ENCODE measurements at regions not wholly inside any gene's neighbourhood (a gene's known extent, or its start where the extent isn't known, plus 50 kb on each side); places are given as distances from the start of the nearest gene placed in this dataset.
"Not testable (repeated sequence)": the region's sequence is repeated elsewhere in the genome, so short reads cannot be mapped to it uniquely, and the experiment has no call there.

DNA sequence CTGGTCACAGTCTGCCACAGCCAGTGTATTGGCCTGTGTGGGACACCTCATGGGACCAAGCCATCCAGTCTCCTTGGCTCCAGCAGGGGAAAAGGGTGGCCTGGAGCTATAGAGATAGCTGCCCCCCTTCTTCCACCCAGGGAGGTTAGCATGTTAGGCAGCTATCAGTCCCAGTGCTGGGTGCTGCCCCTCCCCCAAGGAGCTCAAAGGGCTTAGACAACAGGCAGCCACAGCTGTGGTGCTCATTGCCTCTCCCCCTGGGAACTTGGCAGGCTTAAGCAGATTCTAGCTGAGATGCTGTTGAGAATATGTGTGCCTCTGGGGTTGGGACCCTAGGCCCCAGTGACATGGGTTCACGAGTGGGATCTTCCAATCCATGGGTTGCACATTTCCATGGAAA, 226.0 kb upstream of the PTGER4 start:
- DNase-seq = no peak

DNA sequence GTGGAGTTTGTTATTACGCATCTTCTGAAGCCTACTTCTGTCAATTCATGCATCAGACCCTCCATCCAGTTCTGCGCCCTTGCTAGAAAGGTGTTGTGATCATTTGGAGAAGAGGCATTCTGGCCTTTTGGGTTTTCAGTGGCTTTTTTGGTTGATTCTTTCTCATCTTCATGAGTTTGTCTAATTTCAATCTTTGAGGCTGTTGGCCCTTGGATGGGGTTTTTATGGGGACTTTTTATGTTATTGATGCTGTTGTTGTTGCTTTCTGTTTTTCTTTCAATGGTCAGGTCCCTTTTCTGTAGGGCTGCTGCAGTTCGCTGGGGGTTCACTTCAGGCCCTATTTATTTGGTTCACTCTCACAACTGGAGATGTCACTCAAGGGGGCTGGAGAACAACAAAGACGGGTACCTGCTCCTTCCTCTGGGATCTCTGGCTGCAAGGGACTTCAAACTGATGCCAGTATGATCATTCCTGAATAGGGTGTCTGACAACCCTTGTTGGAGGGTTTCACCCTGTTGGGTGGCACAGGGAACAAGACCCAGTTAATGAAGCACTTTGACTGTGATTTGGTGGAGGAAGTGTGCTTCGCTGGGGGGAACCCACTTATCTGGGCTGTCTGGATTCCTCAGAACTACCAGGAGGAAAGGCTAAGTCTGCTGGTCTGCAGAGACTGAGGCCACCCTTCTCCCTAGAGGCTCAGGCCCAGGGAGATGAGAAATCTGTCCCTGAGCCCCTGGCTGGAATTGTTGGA, 226.7 kb upstream of the PTGER4 start:
- DNase-seq = no peak

- no peak for DNase-seq
Measured at GRCh38 chr5:40447438-40447837, 232.3 kb upstream of the PTGER4 start.

- DNase-seq = no peak
Measured at GRCh38 chr5:40446910-40447309, 232.8 kb upstream of the PTGER4 start.

GRCh38 chr5:40442346-40442745, 237.4 kb upstream of the PTGER4 start:
- no peak for DNase-seq

DNA sequence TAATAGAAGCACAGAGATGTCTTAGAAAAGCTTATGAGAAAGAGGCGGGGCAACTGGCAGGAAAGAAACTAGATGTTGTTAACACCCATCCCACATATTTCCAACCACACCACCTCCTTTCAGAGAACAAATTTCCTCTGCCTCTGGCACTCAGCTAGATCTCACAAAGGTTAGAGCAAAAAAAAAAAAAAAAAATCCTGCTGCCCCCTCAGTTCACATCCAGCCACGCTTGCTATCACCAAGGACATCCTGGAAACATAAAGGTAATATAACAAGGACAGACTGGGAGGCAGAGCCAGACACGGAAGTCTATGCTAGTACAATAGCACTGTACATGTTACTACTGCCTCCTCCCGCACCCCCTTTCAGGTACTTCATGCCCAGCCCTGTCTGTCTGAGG, 238.0 kb upstream of the PTGER4 start:
- DNase-seq = no peak

DNA sequence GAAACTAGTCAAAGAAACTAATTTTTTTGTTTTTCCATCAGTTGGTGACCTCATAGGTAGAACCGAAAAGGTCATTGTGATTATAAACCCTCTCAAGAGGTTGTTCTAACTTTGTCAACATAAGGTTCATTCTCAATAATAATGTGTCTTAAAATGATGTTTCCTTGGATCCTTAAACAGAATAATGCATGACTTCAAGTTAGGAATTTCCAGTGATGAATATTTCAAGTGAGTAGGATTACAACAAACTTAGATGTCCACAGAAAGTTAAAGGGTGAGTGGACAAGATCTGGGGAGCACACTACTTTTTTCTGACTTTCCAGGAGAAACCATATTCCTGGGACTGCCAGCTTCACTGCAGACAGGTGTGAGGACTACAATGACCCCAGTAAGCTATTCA, 239.0 kb upstream of the PTGER4 start:
- no peak for DNase-seq

GRCh38 chr5:40439103-40439502, 240.6 kb upstream of the PTGER4 start:
- DNase-seq = not testable (repeated sequence)

GRCh38 chr5:40438646-40439045, 241.1 kb upstream of the PTGER4 start:
- not testable (repeated sequence) for DNase-seq

DNA sequence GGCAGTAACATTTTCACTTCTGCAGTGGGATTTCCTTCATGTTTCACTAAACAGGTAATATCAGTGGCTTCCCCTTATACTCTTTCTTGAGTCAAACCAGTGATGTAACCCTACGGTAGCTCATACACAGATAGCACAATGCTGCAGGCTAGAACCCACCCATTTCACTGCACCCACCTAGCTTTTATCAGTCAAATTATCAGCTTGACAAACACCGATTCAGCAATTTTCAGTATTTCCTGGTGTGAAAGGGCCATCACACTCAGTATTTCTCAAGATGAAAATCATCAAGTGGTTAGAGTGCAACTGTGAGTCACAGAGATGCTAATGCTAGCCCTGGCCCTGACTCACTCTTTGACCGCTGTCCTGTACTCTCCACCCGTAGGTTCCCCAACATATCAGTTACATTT, 242.3 kb upstream of the PTGER4 start:
- DNase-seq = no peak

DNA sequence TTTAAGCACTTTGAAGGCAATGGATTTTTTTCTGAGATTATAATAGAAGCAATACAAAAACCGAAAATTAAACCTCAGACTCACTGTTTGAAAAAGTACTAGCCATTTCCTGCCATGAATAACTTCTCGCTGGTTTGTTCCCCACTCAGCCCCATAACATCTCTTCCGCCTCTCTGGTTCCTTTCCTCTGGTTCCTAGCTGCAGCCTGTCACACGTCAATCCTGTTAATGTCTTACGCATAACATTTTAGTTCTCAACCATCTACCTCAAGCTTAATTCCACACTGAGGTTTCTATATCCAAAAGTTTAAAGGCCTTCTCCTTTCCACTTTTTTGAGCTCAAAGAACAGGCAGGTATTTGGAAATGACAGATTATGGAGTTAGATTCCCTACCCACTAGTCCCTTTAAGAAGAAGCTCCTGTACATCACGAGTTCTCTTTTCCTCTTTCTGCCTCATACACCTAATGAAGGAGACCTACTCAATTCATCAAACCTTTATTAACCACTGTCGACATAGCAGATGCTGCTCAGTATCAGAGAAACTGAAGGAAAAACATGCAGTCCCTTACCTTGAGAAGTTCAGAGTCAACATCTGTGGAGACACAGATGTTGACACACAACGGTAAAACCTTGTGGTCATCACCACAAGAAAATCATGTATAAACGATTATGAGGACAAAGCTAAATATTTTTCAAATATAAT, 243.0 kb upstream of the PTGER4 start:
- DNase-seq = no peak

GRCh38 chr5:40435706-40436105, 244.0 kb upstream of the PTGER4 start:
- DNase-seq = not testable (repeated sequence)

DNA sequence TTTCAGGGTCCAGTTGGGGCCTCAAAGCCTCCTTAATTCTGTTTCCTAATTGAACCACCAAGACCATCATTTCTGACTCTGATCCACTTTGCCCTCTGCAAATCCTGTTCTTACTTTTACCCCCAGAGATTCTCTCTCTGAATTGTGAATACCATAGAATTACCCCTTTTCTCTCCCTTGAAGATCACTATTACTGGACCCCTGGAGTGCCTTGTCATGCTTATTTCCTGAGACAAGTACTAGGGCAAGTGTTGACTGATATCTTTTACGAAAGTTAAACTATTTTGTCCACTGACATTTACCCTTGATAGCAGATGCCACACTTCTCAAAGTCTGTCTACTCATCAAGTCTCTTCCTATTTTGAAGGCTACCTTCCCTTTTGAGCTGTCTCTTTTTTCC, 246.9 kb upstream of the PTGER4 start:
- no peak for DNase-seq

GRCh38 chr5:40431734-40432133, 248.0 kb upstream of the PTGER4 start:
- no peak for DNase-seq

DNA sequence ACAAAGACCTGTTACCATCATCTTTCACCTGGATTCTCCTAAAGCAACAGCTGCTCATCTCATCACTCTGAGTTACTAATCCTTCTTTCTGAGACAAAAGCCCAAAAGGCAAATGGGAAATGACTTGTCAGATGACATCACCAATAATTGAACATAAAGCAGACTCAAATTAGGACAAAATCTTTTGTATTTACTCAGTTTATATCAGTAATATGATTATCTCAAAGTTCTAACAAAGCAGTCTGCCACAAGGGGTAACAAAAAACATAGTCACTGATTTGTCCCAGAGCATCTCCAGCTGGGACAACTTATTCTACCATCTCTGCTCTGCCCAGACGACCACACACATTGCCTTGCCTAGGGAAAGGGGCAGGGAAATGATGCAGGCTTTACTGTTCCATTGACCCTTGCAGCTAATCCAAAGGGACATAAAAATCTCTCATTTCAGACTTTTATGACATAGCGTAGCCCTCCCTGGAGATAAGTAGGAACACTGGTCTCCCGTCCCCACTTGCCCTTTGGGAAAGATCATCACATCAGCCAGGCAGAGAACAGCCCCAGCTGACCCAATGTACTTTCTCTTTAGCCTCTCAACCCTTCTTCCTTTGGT, 249.5 kb upstream of the PTGER4 start:
- DNase-seq = no peak

DNA sequence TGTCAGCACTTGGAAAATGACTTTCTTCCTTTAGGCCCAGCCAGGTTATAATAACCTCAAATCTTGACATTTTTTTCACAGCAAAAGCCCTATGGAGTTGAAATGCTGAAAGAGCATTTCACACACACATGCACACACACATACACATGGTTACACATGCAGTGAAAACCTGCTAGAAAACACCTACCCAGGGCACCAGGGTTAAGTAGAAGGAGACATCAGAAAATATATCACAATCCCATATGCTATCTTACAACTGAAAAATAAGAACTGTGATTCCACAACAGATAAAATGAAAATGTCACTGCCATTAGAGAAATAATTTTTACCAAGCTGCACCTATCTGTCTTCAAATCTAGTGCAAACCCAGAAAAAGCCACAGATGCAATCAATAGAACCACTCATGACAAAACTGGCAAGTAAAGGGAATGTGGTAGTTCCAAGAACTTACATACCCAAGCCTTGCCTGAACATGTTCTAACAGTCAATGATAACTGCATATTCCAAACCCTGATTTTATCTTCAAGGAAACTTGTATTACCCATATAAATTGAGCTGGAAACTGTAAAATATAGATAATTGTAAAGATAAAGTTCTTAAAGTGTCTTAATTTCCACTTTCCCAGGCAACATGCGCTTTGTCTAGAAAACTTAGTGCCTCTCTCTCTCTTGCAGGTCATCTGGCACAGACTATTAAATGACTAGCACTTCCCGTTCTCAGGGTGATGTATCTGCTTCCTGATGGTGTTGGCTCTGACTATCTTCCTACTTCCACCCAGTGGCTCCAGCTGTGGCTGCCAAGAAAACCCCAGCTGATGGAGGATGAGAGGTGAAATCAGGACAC, 250.2 kb upstream of the PTGER4 start:
- no peak for DNase-seq

- DNase-seq = no peak
Measured at GRCh38 chr5:40428815-40429214, 250.9 kb upstream of the PTGER4 start.

- no peak for DNase-seq
Measured at GRCh38 chr5:40428126-40428525, 251.6 kb upstream of the PTGER4 start.

DNA sequence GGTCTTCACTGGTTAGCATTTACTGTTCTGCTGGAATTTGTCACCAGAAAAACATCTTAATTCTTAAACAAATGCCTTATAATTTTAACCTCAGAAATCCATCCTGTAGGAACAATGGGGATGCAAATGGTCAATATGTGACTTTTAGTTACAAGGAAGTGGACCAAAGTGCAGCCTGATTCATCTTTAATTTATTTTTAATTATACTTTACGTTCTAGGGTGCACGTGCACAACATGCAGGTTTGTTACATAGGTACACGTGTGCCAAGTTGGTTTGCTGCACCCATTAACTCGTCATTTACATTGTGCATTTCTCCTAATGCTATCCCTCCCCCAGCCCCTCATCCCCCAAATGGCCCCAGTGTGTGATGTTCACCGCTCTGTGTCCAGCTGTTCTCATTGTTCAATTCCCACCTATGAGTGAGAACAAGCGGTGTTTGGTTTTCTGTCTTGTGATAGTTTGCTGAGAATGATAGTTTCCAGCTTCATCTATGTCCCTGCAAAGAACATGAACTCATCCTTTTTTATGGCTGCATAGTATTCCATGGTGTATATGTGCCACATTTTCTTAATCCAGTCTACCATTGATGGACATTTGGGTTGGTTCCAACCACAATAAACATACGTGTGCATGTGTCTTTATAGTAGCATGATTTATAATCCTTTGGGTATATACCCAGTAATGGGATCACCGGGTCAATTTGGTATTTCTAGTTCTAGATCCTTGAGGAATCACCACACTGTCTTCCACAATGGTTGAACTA, 262.5 kb upstream of the PTGER4 start:
- not testable (repeated sequence) for DNase-seq

DNA sequence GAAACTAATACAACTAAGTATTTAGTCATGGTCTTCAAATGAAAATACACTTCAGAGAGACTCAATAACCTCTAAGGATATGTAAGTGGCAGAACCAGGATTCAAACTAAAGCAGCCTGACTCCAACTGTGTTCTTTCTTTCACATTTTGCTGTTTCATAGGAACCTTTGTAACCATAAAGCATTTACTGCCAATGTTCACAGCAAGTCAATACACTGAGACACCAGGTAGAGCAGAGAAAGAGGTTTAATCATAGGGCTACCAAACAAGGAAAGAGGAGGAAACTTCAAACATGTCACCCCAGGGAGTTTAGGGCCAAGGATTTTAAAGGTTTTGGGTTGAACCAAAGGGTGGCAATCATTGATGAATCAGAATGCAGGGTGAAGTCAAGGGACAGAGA, 263.1 kb upstream of the PTGER4 start:
- DNase-seq = no peak

DNA sequence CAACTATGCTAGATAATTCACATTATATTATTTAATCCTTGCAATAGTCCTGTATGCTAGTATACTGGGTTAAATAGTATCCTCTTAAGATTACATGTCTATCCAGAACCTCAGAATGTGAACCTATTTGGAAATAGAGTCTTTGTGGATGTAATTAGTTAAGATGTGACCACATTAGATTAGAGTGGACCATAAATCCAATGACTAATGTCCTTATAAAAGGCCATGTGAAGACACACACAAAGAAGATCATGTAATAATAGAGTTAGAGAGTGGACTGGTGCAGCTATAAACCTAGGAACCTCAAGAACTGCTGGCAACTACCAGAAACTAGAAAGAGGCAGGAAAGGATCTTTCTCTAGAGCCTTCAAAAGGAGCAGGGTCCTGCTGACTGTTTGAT, 263.6 kb upstream of the PTGER4 start:
- no peak for DNase-seq

- DNase-seq = no peak
Measured at GRCh38 chr5:40414922-40415321, 264.8 kb upstream of the PTGER4 start.

GRCh38 chr5:40413743-40414142, 266.0 kb upstream of the PTGER4 start:
- no peak for DNase-seq
